Ishikawa (cell line): ENCODE measurements at regions not wholly inside any gene's neighbourhood (a gene's known extent, or its start where the extent isn't known, plus 50 kb on each side); places are given as distances from the start of the nearest gene placed in this dataset.

ENCODE experiments used
- CEBPB ChIP-seq: IDR thresholded peaks from 2 replicates; pipeline ENCODE4 v1.6.1; 2012
- CREB1 ChIP-seq: IDR thresholded peaks from 2 replicates; pipeline ENCODE4 v1.6.1; 2012; ENCODE audit warnings: low read depth
- EGR1 ChIP-seq: IDR thresholded peaks from 2 replicates; pipeline ENCODE4 v1.6.1; 2012
- EP300 ChIP-seq: IDR thresholded peaks from 2 replicates; pipeline ENCODE4 v1.6.1; 2012; ENCODE audit warnings: borderline replicate concordance
- FOXM1 ChIP-seq: IDR thresholded peaks from 2 replicates; pipeline ENCODE4 v1.6.1; 2012; ENCODE audit warnings: low read depth, borderline replicate concordance
- MAX ChIP-seq: IDR thresholded peaks from 2 replicates; pipeline ENCODE4 v1.6.1; 2012
- NFIC ChIP-seq: IDR thresholded peaks from 2 replicates; pipeline ENCODE4 v1.6.1; 2012
- RAD21 ChIP-seq: IDR thresholded peaks from 2 replicates; pipeline ENCODE4 v1.6.1; 2012; ENCODE audit warnings: low read depth
- REST ChIP-seq: IDR thresholded peaks from 2 replicates; pipeline ENCODE4 v1.6.1; 2012; ENCODE audit warnings: low read depth, mild to moderate bottlenecking
- TAF1 ChIP-seq: IDR thresholded peaks from 2 replicates; pipeline ENCODE4 v1.6.1; 2012; ENCODE audit warnings: low read depth, mild to moderate bottlenecking
- TCF12 ChIP-seq: IDR thresholded peaks from 2 replicates; pipeline ENCODE4 v1.6.1; 2012; ENCODE audit warnings: low read depth
- TEAD4 ChIP-seq: IDR thresholded peaks from 2 replicates; pipeline ENCODE4 v1.6.1; 2012
- USF1 ChIP-seq: IDR thresholded peaks from 2 replicates; pipeline ENCODE4 v1.6.1; 2012
- YY1 ChIP-seq: IDR thresholded peaks from 2 replicates; pipeline ENCODE4 v1.6.1; 2012; ENCODE audit warnings: low read depth
- ZBTB7A ChIP-seq: IDR thresholded peaks from 2 replicates; pipeline ENCODE4 v1.6.1; 2012; ENCODE audit warnings: low read depth

- no peak for TF ChIP-seq REST
- no peak for TF ChIP-seq CREB1
- no peak for TF ChIP-seq TEAD4
- no peak for TF ChIP-seq TCF12
- no peak for TF ChIP-seq EP300
- no peak for TF ChIP-seq MAX
- no peak for TF ChIP-seq NFIC
- TF ChIP-seq YY1: no peak
- no peak for TF ChIP-seq EGR1
- no peak for TF ChIP-seq TAF1
- no peak for TF ChIP-seq ZBTB7A
- TF ChIP-seq USF1: no peak
- TF ChIP-seq FOXM1: no peak
- TF ChIP-seq RAD21: no peak
- TF ChIP-seq CEBPB: no peak
These were observed 128.2 kb downstream of the GPX5 start for GRCh38 chr6:28653876-28654275.

GRCh38 chr6:28655164-28655563 lies 129.5 kb downstream of the GPX5 start:
- TF ChIP-seq TCF12 (no peak), CREB1 (no peak), REST (no peak), USF1 (no peak), EP300 (no peak), TEAD4 (no peak), YY1 (no peak), FOXM1 (no peak), RAD21 (no peak), ZBTB7A (no peak), MAX (no peak), TAF1 (no peak), NFIC (no peak)

- no peak for TF ChIP-seq TCF12
- TF ChIP-seq EP300: no peak
- TF ChIP-seq RAD21: no peak
- TF ChIP-seq TAF1: no peak
- no peak for TF ChIP-seq FOXM1
- TF ChIP-seq REST: no peak
- no peak for TF ChIP-seq TEAD4
- TF ChIP-seq ZBTB7A: no peak
- TF ChIP-seq CEBPB: no peak
These were observed 131.0 kb downstream of the GPX5 start for GRCh38 chr6:28656715-28657114.

GRCh38 chr6:28657381-28657768 lies 131.7 kb downstream of the GPX5 start:
- TF ChIP-seq MAX: no peak

- TF ChIP-seq MAX (peak; percentile 24; the same call in 1 of the 2 replicates), CEBPB (peak; percentile 36; the same call in 1 of the 2 replicates), TCF12 (no peak), TEAD4 (peak; percentile 93), TAF1 (peak; percentile 49; the same call in 1 of the 2 replicates), EGR1 (no peak), REST (no peak), EP300 (no peak), CREB1 (no peak), NFIC (0 out of 2 replicates have a peak, but pooled peaks have one; percentile 12), ZBTB7A (no peak), YY1 (0 out of 2 replicates have a peak, but pooled peaks have one; percentile 40), FOXM1 (no peak)
These were observed 132.2 kb downstream of the GPX5 start for GRCh38 chr6:28657769-28658465.
